ENCODE measurements at regions not wholly inside any gene's neighbourhood (a gene's known extent, or its start where the extent isn't known, plus 50 kb on each side); places are given as distances from the start of the nearest gene placed in this dataset.

DNA sequence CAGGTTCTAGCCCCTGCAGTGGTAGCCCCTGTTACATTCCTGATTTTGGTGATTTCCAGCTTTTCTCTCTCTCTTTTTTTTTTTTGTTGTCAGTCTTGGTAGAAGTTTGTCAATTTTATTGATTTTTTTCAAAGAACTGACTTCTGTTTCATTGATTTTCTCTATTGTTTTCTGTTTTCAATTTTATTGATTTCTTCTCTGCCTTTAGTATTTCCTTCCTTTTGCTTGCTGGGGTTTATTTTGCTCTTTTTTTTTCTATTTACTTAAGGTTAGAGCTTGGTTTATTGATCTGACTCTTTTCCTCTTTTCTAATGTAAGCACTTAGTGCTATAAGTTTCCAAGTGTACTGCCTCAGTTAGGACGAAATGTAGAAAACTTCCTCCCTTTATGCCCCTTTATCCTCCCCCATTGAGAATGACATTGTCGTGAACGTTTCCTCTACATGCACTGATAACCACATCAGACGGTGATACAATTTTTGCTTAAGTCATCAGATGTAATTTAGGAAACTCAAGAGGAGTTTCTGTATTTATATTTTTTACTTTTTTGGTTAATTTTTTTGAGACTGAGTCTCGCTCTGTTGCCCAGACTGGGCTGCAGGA, 81.1 kb upstream of the HS6ST1 start:
- no peak for DNase-seq (ENCODE audit: low read depth)

DNA sequence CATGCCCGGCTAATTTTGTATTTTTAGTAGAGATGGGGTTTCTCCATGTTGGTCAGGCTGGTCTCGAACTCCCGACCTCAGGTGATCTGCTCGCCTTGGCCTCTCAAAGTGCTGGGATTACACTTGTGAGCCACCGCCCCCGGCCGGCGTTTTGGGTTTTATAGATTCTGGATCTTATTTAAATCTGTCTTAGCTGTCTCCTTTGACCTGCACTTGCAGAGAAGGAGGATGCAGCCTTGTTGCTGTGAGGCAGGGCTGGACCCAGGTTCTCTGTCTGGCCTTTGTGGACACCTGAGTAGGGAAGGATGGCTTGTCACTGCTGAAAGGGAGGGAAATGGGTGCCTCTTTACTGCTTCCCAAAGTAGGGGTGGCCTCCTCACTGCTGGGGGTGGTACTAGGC, 83.0 kb upstream of the HS6ST1 start:
- DNase-seq (ENCODE audit: low read depth) = no peak

DNA sequence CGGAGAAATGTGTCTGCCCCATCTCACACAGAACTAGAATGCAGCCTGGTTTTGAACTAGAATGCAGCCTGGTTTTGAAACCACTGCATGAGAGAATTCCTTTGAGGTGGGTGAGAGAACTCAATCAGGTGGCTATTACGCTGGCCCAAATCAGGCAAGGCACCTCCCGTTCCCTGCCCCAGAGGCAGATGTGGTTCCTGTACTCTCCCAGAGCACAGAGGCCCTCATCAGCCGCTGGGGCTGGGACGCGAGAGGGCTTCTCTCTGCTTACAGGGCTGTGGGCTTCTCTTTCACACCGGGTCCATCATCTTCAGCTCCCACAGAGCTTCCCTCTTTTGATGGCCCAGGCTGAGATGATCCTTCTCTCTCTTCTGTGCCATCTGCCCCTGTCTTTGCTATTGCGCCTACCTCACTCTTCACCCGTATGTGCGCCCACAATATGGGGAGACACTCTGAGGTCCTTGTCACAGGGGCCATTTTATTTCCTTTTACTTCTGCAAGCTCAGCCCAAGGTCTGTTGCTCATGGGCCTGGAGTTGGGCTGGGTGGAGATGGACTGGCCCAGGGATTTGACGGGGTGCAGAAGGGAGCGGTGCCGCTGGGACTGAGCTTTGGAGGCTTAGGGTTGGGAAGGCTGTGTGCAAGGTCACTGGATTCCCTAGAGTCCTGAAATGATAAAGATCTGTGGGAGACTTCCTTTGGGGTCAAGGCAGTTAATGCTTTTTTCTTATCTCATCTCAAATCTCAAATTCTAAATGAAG, 84.4 kb upstream of the HS6ST1 start:
- no peak for DNase-seq (ENCODE audit: low read depth)

DNA sequence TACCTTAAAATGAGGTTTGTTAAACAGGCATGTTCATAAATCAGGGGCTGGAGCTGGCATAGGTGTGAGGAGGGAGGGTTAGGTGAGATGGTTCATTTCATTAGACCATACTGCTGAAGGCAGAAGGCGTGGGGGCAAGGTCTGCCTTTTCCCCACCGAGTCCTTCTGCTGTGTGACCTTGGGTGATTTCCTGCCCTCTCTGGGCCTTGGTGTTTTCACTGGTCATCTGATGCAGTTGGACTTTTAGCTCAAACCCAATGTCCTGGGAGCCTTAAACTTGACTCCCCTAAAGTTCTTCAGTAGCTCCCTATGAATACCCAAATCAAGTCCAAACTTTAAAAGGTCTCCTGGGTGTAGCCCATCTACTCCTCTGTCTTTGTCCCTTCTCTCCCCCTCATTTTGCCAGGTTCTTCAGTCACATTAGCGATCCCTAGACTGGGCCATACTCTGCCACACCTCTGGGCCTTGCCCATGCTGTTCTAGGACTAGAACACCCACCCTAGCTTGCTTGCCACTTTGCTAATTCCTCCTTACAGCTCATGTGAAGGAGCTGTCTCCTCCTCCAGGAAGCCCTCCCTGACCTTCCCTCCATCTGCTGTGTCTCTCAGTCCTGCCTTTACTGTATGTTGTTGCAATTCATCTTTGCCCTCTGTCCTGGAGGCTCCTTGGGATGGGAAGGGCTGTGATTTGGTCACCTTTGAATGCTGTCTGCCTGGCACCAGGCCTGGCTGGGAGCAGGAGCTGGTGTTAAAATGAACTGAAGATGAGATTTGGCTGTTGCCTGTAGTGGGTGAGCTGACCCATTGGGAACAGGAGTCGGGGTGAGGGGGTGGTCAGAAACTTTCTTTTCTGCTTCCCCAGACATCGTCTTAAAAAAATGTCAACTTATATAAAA, 85.4 kb upstream of the HS6ST1 start:
- no peak for DNase-seq (ENCODE audit: low read depth)

DNA sequence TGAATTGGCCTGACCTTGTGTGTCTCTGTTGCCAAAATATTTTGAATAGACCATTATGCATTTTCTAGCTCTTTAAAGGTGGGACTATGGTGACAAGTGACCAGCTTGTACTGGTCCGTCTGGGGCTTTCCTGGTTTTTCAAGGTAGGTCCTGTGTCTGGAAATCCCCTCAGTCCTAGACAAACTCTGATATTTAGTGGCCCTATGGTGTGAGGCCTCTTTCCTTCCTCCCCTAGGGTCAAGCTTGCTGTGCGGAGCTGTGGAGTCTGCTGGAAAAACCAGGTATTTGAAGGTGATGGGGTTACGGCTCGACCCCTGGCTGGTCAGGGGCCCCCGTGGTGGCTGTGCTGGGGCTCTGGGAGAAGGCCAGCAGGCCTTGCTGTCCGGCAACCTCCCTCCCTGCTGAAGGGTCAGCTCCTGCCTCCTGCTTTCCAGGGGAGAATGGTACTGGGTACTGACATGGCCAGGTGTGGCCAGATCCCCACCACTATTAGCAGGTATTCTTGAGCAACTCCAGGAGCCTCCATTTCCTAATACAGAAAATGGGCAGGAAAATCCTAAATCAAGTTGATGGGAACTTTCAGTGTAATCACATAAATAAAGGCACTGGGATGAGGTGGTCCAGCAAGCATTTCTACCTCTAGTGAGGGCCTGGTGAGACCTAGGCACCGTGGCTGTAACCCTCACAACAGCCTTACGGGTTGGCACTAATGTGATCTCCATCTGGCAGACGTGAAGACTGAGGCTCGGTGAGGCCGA, 86.2 kb upstream of the HS6ST1 start:
- no peak for DNase-seq (ENCODE audit: low read depth)

DNA sequence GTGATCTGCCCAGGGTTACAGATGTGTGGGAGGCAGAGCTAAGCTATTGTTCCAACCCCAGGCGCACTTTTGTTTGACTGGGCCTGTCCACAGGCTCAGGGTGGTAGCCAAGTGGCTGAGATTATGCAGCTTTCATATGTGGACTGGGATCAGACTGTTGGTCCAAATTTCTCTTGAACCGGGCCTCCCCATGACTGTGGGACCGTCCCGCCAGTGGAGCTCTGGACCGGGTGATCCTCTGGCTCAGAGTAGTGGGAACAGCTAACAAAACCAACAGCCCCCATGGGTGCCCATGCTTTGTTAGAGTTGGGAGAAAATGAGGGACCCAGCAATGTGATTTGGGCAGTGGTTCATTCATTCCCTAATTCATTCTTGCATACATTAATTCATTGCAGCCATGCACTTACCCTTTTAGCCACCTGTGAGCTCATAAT, 86.8 kb upstream of the HS6ST1 start:
- DNase-seq (ENCODE audit: low read depth) = no peak

DNA sequence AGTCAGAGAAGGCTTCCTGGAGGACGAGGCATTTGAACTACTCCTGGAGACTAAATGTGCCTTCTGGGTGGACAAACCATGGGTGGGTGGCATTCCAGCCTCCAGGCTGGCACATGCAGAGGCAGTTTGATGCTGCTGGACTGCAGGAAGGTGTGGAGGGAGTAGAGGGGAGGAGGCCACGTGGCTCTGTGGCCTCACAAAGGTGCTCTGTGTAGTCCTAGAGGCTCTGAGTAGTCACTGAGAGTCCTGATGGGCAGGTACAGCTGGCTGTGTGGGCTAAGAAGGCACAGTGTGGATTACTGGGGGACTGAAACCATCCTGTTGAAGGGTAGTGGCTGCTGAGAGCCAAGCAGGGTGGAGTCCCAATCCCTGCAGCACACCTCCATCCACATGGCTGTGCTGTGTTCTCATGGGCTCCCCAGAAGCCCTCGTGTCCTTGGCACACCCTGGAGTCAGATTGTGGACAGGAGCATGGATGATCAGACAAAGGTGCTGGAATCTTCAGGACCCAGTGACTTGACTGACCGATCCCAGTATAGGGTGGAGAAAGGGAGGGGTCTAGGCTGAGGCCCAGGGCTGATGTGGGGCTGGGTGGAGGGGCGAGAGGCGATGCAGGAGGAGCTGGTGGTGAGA, 87.4 kb upstream of the HS6ST1 start:
- DNase-seq (ENCODE audit: low read depth) = no peak

DNA sequence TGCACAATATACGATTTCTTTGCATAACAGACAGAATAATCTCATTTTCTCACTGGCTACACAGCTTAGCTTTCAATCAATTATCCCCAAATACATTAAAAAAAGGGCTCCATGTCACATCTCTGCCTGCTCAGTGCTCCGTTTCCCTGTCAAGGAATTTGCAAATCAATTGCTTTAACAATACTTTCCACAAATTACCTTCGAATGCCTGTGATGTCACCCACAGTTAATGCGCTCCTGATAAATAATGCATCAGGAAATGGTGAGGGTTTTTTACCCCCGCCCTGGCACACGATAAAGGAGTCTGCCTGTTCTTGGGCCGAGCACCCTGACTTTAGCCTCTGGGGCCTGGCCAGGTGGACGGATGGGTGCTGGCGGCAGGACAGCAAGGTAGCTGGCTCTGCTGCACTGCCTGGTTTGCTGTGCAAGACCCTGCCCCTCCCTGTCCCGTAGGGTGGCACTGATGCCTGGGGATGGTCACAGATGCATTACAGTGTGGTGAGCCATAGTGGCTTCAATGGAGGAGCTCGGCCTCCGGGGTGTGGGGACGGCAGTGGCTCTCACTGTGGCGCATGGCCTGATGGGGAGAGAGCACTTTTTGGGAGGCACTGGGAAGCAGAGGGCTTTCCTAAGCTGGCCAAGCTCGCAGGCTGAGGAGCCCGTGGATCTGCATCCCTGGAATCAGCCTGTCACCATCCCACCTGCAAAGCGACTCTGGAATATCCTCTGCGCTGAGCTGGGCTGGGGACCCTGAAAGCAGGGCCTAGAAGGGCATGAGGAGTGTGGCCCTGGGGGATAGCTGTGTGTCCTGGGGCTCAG, 88.3 kb upstream of the HS6ST1 start:
- no peak for DNase-seq (ENCODE audit: low read depth)

DNA sequence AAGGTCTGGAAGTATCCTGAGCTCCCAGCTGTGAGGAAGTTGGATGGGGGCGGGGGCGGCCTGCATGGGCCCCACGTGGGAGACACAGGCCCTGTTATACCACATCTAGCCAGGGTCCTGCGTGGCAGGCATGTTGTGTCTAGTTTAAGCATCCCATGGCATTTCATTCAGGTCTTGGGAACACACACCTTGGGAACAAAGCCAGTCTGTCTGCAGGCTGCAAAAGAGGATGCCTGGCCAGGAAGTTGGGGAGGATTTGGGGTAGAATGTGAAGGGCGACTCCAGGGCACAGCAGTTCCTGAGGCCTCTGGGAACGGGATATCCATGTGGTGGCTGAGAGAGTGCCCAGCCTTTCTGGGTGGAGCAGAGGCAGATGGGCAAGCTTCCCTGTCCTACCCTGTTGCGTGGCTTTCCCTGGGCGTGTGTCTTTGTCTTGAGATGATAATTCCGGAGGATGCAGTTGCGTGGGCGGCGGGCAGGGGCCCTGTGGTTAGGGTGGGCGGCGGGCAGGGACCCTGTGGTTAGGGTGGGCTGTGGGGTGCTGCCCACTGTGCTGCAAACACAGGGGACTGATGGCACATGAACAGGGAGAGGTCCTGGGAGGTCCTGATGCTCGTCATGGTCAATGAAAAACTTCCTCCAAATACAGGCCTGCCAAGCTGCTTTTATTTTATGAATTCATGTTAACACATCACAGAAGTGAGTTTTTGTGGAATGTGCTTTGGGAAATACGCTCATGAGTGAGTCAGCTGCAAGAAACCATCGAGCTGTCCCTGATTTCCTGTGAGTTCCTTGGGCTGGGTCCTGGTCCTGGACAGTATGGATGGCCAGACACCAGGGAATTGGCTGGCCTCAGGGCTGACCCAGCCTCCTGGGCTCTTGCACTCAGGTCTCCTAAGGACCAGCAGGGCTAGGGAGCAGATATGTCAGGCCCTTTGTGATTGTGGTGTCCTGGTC, 90.0 kb upstream of the HS6ST1 start:
- DNase-seq (ENCODE audit: low read depth) = peak; percentile 2

DNA sequence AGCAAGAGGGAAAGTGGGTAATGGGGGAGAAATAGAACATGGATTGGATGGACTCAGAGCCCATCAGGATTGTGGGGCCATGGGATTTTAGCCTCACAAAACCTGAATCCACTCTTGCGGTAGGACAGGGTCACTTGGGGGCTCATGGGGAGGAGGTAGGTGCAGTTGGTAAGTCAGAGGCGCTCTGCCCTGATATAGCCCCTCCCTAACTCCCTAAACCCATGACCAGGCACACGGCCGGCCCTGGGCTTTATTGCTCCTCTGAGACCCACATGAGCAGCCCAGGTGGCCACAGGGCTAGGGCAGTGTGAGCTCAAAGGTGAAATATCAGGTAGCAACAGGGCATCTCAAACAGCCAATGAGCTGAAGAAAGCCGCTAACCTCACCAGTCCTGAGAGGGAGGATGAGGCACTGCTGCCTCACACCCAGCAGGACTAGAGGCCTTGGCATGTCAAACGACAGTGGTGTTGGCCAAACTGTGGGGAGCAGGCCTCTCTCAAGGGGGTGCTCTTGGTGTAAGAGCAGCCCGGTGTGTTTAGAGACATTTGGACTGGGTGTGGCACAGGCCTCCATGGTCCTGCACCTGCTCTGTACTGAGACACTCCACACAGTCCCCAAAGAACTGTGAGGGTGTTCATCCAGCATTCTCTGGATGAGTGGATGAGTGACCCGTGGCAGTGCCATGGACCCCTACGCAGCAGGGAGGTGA, 90.8 kb upstream of the HS6ST1 start:
- no peak for DNase-seq (ENCODE audit: low read depth)

DNA sequence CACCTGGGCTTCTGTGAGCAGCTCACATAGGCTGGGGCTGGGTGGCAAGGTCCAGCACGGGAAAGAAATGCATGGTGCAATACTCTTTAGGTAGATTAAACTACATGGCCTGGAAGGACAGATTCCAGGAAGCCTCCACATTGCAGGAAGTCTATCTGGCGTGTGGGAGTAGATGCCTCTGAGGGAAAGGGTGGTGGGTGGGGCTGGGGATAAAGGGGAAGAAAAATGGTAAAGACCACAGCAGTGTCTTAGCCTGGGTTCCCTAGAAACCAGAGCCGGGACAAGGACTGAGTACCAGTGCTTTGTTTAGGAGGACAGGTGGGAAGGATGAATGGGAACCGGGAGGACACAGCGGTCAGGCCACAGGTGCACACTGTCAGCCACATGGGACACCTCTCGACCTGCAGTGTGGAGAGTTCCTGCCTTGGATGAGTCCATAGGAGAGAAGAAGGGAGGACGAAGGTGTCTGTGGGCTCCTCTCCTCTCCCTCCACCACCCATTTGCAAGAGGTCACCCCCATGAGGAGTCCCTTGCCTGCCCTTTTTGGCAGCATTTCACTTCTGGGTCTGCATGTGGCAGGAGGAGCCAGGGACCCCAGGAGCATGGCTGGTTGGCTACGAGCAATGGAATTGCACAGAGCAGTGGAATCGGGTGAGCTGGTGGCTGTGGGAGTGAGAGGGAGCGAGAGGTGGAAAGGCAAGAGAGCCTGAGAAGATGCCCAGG, 91.5 kb upstream of the HS6ST1 start:
- DNase-seq (ENCODE audit: low read depth) = no peak

DNA sequence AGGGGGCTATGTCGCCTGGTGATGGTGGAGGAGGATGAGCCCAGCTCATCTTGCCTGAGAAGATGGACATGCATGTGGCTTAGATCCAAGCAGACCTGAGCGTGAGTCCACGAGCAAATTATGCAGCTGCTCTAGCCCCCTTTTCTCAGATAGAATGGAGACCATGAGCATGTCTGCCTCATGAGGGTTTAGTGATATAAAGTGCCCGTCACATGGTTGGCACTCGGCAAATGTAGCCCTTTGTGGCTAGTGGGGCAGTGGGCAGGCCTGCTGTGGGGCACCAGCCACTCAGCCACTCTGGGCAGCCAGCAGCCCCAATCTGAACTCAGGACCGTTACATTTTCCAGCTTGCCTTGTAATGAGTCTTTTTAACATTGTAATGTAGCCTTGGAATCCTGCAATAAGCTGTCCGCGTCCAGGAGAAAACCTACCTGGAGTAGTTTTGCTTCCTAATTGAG, 92.1 kb upstream of the HS6ST1 start:
- no peak for DNase-seq (ENCODE audit: low read depth)

DNA sequence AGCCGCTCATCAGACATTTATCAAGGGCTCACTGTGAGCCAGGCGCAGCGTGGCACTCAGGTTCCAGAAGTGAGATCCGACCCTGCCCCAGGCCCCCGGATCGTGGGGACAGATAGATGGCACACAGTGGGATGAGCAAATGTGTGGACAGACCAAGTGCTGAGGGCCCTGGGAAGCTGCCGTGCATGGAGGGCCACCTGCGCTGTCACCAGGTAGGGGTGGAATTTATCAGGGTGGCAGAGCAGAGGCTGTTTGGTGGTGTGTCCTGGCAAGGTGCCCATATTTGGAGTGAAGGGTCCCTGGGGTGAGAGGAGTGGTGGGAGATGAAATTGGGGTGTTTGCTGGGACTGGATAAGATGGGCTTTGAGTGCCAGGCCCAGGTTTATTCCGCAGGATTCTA, 92.8 kb upstream of the HS6ST1 start:
- no peak for DNase-seq (ENCODE audit: low read depth)

DNA sequence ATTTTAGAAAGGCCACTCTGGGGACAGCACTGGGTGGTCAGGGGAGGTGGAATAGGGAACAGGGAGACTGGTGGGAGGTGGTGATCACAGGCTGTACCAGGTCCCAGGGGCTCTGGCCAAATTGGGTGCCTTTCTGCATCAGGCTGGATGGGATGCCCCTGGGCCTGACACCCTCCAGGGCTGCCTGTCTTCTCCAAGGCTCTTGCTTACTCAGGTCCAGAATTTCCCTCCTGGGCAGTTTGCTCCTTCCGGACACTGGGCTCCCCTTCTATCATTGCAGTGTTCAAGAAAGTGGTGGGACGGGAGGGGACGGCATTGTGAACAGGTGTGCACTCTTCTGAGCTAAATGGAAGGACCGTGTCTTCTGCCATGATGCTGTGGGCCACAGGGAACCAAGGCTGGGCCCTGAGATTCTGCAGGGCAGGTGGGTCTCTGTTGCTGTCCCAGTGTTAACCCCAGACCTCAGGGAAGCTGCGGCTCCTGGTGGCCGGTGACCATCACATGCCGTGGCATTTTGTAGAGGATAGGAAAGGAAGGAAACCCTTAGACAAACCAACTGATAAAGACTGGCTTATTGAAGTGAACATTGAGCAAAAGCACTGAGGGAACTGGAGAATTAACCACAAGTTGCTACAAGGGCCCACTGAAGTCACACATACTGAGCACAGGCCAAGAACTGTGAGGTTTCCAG, 93.7 kb upstream of the HS6ST1 start:
- no peak for DNase-seq (ENCODE audit: low read depth)

DNA sequence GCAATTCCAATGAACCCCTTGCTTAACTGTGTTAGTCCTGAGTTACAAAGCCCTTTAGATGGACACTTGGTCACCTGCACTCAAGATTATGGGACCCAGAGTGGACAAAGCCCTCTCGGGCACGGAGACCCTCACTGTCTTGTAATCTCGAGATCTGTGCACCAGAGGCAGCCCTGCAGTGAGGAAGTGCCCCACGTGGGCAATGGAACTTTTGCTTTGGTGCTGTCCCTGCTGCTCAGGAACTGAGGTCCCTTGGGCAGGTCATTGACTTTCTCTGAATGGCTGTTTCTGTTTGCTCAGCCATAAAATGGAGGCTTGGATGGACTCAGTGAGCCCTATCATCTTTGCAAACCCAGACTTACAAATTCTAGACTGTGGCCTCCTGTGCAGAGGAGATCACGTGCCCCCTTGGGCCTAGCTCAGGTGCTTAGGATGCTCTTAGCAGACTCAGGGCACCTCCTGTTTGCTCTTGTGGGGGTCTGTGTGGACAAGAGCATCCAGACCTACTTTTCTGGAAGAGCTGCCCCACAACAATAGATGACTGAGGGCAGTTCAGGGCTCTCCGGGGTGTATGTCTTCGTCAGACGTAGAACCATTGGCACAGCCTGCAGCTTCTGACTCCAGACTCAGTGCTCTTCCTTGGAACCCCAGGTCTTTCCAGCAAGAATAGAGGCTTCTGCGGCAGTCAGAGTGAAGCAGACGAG, 94.5 kb upstream of the HS6ST1 start:
- DNase-seq (ENCODE audit: low read depth) = no peak

DNA sequence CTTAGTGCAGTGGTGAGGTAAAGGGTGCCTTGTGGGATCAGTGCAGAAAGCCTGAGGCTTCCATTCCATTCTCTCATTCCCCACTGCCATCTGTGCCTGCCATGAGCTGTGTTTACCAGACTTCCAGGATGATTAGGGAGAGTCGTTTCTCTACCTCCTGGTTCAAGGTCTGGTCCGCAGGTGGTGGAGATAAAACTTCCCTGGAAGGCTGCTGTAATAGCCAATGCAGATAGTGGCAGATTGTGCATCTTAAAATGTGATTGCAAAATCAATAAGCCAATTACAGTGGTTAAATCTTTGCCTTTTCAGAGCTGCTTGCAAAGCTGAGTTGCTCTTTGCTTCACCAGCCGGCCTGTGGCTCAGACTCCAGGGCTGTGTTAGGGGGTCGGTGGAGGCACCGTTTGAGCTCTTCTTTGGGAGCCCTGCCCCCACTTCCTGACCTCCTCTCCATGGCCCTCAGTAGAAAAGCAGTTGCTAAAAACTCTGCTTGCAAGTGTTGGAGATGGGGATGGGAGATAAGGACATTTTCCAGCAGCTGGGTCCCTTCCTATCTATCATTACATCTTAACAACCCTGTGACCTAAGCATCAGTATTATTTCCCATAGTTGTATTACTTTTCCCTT, 95.2 kb upstream of the HS6ST1 start:
- DNase-seq (ENCODE audit: low read depth) = no peak
